CD14-positive monocyte (primary cell): ENCODE measurements at regions not wholly inside any gene's neighbourhood (a gene's known extent, or its start where the extent isn't known, plus 50 kb on each side); places are given as distances from the start of the nearest gene placed in this dataset.

Experiments
- DNase-seq, 3 donors: peaks; one replicate each; pipeline ENCODE4 v3.0.0-alpha.2; 2011 to 2022
- H2AFZ ChIP-seq: 2 replicates; pipeline ENCODE4 v1.6.0; 2012; ENCODE audit warnings: mild to moderate bottlenecking, low read depth, low read length, inconsistent platforms; ENCODE audit not compliant: insufficient read depth, poor library complexity, severe bottlenecking
- H3K27ac ChIP-seq, 2 donors: 1 replicate in 1 of 2; 2 replicates in 1 of 2; pipeline ENCODE4 v1.5.1; 2012 to 2013; ENCODE audit warnings: low read length in 2 of 2, control low read depth in 1 of 2, inconsistent platforms in 1 of 2, low read depth in 1 of 2, mild to moderate bottlenecking in 1 of 2
- H3K27me3 ChIP-seq, 2 donors: one replicate each; pipeline versions ENCODE4 v1.6.0 to v1.6.1; 2011 to 2013; ENCODE audit warnings: low read length in 2 of 2; ENCODE audit not compliant: control insufficient read depth in 2 of 2, insufficient read depth in 2 of 2
- H3K36me3 ChIP-seq, 2 donors: replicated peaks in 1 of 2; 1 replicate in 1 of 2; 2 replicates in 1 of 2; pipeline versions ENCODE4 v1.5.1 to v1.6.1; 2012 to 2013; ENCODE audit warnings: low read length in 2 of 2, control low read depth in 1 of 2, inconsistent platforms in 1 of 2, mild to moderate bottlenecking in 1 of 2; ENCODE audit not compliant: insufficient read depth in 2 of 2, control insufficient read depth in 1 of 2
- H3K4me1 ChIP-seq, 2 donors: 1 replicate in 1 of 2; 2 replicates in 1 of 2; pipeline versions ENCODE4 v1.5.1 to v1.6.1; 2012 to 2013; ENCODE audit warnings: low read length in 2 of 2, control low read depth in 1 of 2, inconsistent platforms in 1 of 2, mild to moderate bottlenecking in 1 of 2, moderate library complexity in 1 of 2; ENCODE audit not compliant: insufficient read depth in 2 of 2, control insufficient read depth in 1 of 2
- H3K4me2 ChIP-seq: replicated peaks from 2 replicates; pipeline ENCODE3; 2012; ENCODE audit warnings: low read length, moderate library complexity, mild to moderate bottlenecking; ENCODE audit not compliant: poor library complexity, severe bottlenecking; ENCODE audit errors: extremely low read depth
- H3K4me3 ChIP-seq, 3 experiments: fragments of 200-600 bp in 1 of 3; sonication (generic) in 1 of 3; replicated peaks in 1 of 3; 1 replicate in 2 of 3; 2 replicates in 1 of 3; pipeline ENCODE4 v1.5.1; 2011 to 2013; ENCODE audit warnings: low read length in 3 of 3, mild to moderate bottlenecking in 3 of 3, control low read depth in 2 of 3, low read depth in 2 of 3, inconsistent platforms in 1 of 3, moderate library complexity in 1 of 3
- H3K79me2 ChIP-seq: 2 replicates; pipeline ENCODE4 v1.6.0; 2012; ENCODE audit warnings: mild to moderate bottlenecking, control low read depth, inconsistent platforms, low read length, moderate library complexity; ENCODE audit not compliant: insufficient read depth
- H3K9ac ChIP-seq: 2 replicates; pipeline ENCODE4 v1.6.0; 2017; ENCODE audit warnings: low read length, mild to moderate bottlenecking; ENCODE audit not compliant: insufficient read depth, poor library complexity, severe bottlenecking
- H3K9me3 ChIP-seq, 2 donors: replicated peaks in 1 of 2; 1 replicate in 1 of 2; 2 replicates in 1 of 2; pipeline versions ENCODE4 v1.5.1 to v1.6.1; 2012 to 2013; ENCODE audit warnings: low read length in 2 of 2, control low read depth in 1 of 2; ENCODE audit not compliant: control insufficient read depth in 1 of 2, insufficient read depth in 1 of 2
- H4K20me1 ChIP-seq: 2 replicates; pipeline ENCODE4 v1.6.0; 2012; ENCODE audit warnings: mild to moderate bottlenecking, low read length, control low read depth, moderate library complexity; ENCODE audit not compliant: insufficient read depth
- H3K27ac Mint-ChIP-seq, 7 donors: one replicate each; pipeline ENCODE4 v1.8.0; 2020; ENCODE audit warnings: mild to moderate bottlenecking in 7 of 7, mixed read lengths in 7 of 7, moderate library complexity in 6 of 7, inconsistent platforms in 2 of 7
- H3K27me3 Mint-ChIP-seq, 3 donors: one replicate each; pipeline ENCODE4 v1.8.0; 2021 to 2022; ENCODE audit warnings: low read depth in 3 of 3, mild to moderate bottlenecking in 3 of 3, mixed read lengths in 3 of 3, moderate library complexity in 3 of 3, inconsistent platforms in 1 of 3
- H3K36me3 Mint-ChIP-seq, 2 donors: one replicate each; pipeline ENCODE4 v1.8.0; 2020; ENCODE audit warnings: mixed read lengths in 2 of 2, inconsistent platforms in 1 of 2, mild to moderate bottlenecking in 1 of 2
- H3K4me1 Mint-ChIP-seq: one replicate; pipeline ENCODE4 v1.8.0; 2020; ENCODE audit warnings: mild to moderate bottlenecking, mixed read lengths
- H3K4me3 Mint-ChIP-seq, 2 donors: one replicate each; pipeline ENCODE4 v1.8.0; 2020; ENCODE audit warnings: mild to moderate bottlenecking in 2 of 2, mixed read lengths in 2 of 2, moderate library complexity in 1 of 2
- H3K9me3 Mint-ChIP-seq, 7 donors: one replicate each; pipeline ENCODE4 v1.8.0; 2020 to 2022; ENCODE audit warnings: mixed read lengths in 7 of 7, mild to moderate bottlenecking in 6 of 7, moderate library complexity in 6 of 7, inconsistent platforms in 2 of 7
- CTCF ChIP-seq: fragments of 200-600 bp; IDR thresholded peaks from one replicate; pipeline ENCODE4 v1.8.0; 2022; ENCODE audit warnings: antibody characterized with exemption, mild to moderate bottlenecking
- WGBS: methylation state at CpG from one replicate; pipeline ENCODE4 v1.1.5; 2013; ENCODE audit warnings: missing lambda C conversion rate; ENCODE audit not compliant: insufficient coverage; 5-methylcytosine and 5-hydroxymethylcytosine counted together
- intact Hi-C, 2 donors: fragments of 100-400 bp; cut with micrococcal nuclease; formaldehyde crosslinking; loops; one replicate each; pipeline versions ENCODE4 v1.15.0 to v1.15.1; 2023

- Histone ChIP-seq H3K27me3 (no peaks in the 10 kb centered on the region), H3K9me3 (peaks cover 6% of the 10 kb centered on the region in 2 donors), H3K4me2 (no peak overlapping the region), H3K9ac (no peak overlapping the region), H3K36me3 (no peaks in the 10 kb centered on the region), H4K20me1 (no peaks in the 10 kb centered on the region), H2AFZ (no peak overlapping the region), H3K4me1 (no peaks in the 10 kb centered on the region), H3K4me3 (no peak overlapping the region), H3K27ac (no peak overlapping the region), H3K79me2 (no peaks in the 10 kb centered on the region)
- DNase-seq: no peak
- H3K4me3 Mint-ChIP-seq: no peak overlapping the region
- H3K27me3 Mint-ChIP-seq: peaks cover 0 to 2% (median 0%) of the 10 kb centered on the region in 3 donors
- H3K4me1 Mint-ChIP-seq: no peaks in the 10 kb centered on the region
- intact Hi-C loops: no loop called here
- TF ChIP-seq CTCF: no peak
- H3K36me3 Mint-ChIP-seq: no peaks in the 10 kb centered on the region
- H3K27ac Mint-ChIP-seq: no peak overlapping the region
- WGBS: no CpG with 5 or more reads among the region's 3 CpGs
- H3K9me3 Mint-ChIP-seq: peaks cover 0 to 13% (median 11%) of the 10 kb centered on the region in 7 donors
Observed at GRCh38 chr6:22622813-22623212, 53.4 kb downstream of the HDGFL1 start.

- no peak overlapping the region for H2AFZ ChIP-seq
- Mint-ChIP-seq H3K4me3 (no peak overlapping the region), H3K4me1 (no peaks in the 10 kb centered on the region), H3K9me3 (peaks cover 0 to 14% (median 8%) of the 10 kb centered on the region in 7 donors), H3K27ac (no peak overlapping the region), H3K36me3 (no peaks in the 10 kb centered on the region), H3K27me3 (peaks cover 0 to 2% (median 2%) of the 10 kb centered on the region in 3 donors)
- intact Hi-C loops: no loop called here
- WGBS: 100% methylated on average over 2 of the region's 2 CpGs
- H3K4me2 ChIP-seq: no peak overlapping the region
- H3K9ac ChIP-seq: no peak overlapping the region
- no peak overlapping the region for H3K27ac ChIP-seq
- TF ChIP-seq CTCF: no peak
- peaks cover 6 to 7% of the 10 kb centered on the region in 2 donors for H3K9me3 ChIP-seq
- no peaks in the 10 kb centered on the region for H3K4me1 ChIP-seq
- H3K36me3 ChIP-seq: no peaks in the 10 kb centered on the region
- H3K79me2 ChIP-seq: no peaks in the 10 kb centered on the region
- H3K4me3 ChIP-seq: no peak overlapping the region
- no peak for DNase-seq
- no peaks in the 10 kb centered on the region for H4K20me1 ChIP-seq
- no peaks in the 10 kb centered on the region for H3K27me3 ChIP-seq
Observed at GRCh38 chr6:22627644-22628043, 58.3 kb downstream of the HDGFL1 start.
